ENCODE measurements at regions not wholly inside any gene's neighbourhood (a gene's known extent, or its start where the extent isn't known, plus 50 kb on each side); places are given as distances from the start of the nearest gene placed in this dataset.

GRCh38 chr15:96232335-96232734, 98.2 kb upstream of the NR2F2 start:
- no peak for TF ChIP-seq CTCF (conservative IDR thresholded peaks at IDR 0.05; ENCODE audit: low read depth in 2 of 2)
- no peak for TF ChIP-seq EZH2phosphoT487 (IDR thresholded peaks at IDR 0.05; ENCODE audit: unreplicated experiment)
- TF ChIP-seq ZNF331 (CRISPR knock-in tag; IDR thresholded peaks at IDR 0.05; ENCODE audit: low read depth), result no peak
- no peak for TF ChIP-seq EZH2 (IDR thresholded peaks at IDR 0.05; ENCODE audit: low read depth, unreplicated experiment)
- no peak for TF ChIP-seq POLR2AphosphoS5 (IDR thresholded peaks at IDR 0.05; ENCODE audit: low read depth)
- TF ChIP-seq REST (IDR thresholded peaks at IDR 0.05; ENCODE audit: unreplicated experiment), result no peak
